Keratinocyte (primary cell): ENCODE measurements at regions not wholly inside any gene's neighbourhood (a gene's known extent, or its start where the extent isn't known, plus 50 kb on each side); places are given as distances from the start of the nearest gene placed in this dataset.

ENCODE experiments used
- EZH2 ChIP-seq: IDR thresholded peaks from one replicate; pipeline ENCODE4 v1.6.1; 2012; ENCODE audit warnings: inconsistent platforms, mild to moderate bottlenecking, low read length, moderate library complexity
- TF ChIP-seq, protein P1 (sequence below), 3 experiments: IDR thresholded peaks in 1 of 3; conservative IDR thresholded peaks in 1 of 3; optimal IDR thresholded peaks in 1 of 3; 2 replicates in 2 of 3; 3 replicates in 1 of 3; pipeline versions ENCODE3 to v1.5.1; 2011; ENCODE audit warnings: low read length in 3 of 3, mild to moderate bottlenecking in 3 of 3, moderate library complexity in 2 of 3, control low read depth in 1 of 3, inconsistent platforms in 1 of 3; ENCODE audit not compliant: insufficient read depth in 2 of 3; ENCODE audit errors: extremely low read depth in 1 of 3

DNA sequence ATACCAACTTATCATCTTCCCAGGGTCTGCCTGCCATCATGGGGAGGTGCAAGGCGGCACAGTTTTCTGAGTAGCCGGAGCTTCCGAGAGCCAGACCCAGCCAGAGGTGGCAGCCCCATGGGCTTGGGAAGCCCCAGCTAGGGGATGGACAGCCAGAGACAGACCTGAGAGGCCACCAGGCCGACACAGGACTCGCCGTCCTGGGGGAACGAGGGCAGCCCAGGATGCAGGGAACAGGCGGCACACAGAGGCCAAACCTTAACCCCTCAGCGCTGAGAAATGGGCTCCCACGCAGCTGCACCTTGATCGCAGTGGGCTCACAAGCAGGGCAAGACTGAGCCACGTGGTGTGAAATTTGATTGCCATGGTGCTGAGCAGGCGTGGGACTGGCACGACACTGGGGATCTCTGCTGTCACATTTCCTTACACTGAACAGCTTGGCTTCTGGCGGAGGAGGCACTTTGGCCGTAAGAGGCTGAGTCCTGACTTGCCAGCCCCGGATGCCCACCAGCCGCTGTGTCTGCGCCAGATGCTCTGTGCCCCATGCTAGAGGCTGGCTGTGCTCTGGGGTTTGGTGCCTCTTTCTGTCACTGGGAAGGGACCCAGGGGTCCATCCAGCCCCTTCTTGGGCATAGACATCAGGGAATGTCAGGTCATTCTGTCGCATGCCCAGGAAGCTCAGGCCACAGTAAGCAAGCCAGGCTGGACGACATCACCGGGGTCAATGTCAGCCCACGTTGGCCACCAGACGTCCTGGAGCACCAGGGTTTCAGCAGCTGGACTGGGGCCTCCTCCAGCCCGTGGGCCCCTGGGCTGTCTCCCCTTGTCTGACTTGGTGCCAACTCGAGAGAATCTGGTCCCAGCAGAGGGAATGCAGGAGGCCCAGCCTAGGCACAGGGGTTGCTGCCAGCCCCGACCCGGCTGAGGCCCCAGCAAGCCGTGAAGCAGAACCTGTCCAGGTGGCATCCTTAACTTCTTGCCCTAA lies 312.1 kb upstream of the MYT1L start:
- TF ChIP-seq, protein P1, sequence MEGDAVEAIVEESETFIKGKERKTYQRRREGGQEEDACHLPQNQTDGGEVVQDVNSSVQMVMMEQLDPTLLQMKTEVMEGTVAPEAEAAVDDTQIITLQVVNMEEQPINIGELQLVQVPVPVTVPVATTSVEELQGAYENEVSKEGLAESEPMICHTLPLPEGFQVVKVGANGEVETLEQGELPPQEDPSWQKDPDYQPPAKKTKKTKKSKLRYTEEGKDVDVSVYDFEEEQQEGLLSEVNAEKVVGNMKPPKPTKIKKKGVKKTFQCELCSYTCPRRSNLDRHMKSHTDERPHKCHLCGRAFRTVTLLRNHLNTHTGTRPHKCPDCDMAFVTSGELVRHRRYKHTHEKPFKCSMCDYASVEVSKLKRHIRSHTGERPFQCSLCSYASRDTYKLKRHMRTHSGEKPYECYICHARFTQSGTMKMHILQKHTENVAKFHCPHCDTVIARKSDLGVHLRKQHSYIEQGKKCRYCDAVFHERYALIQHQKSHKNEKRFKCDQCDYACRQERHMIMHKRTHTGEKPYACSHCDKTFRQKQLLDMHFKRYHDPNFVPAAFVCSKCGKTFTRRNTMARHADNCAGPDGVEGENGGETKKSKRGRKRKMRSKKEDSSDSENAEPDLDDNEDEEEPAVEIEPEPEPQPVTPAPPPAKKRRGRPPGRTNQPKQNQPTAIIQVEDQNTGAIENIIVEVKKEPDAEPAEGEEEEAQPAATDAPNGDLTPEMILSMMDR (optimal IDR thresholded peaks at IDR 0.05 in 1 of 3, IDR thresholded peaks at IDR 0.05 in 1 of 3, conservative IDR thresholded peaks at IDR 0.05 in 1 of 3; ENCODE audit: extremely low read depth in 1 of 3, insufficient read depth in 2 of 3, low read length in 3 of 3): no peak
- no peak for TF ChIP-seq EZH2
